Body of pancreas (tissue), 4 donors: ENCODE measurements at regions not wholly inside any gene's neighbourhood (a gene's known extent, or its start where the extent isn't known, plus 50 kb on each side); places are given as distances from the start of the nearest gene placed in this dataset.

ENCODE experiments used
- ATAC-seq: fragments of 150-250 bp; one replicate; pipeline ENCODE4 v1.9.1; 2016
- DNase-seq, 4 donors: peaks; one replicate each; pipeline ENCODE4 v3.0.0-alpha.2; 2019
- H3K27ac ChIP-seq, 4 donors: fragments of 200-600 bp; sonication (generic); 1 replicate in 3 of 4; 2 replicates in 1 of 4; pipeline versions ENCODE4 v1.5.1 to v1.6.1; 2016 to 2019; ENCODE audit warnings: mild to moderate bottlenecking in 1 of 4, mixed read lengths in 1 of 4, moderate library complexity in 1 of 4
- H3K27me3 ChIP-seq, 2 donors: fragments of 200-600 bp; sonication (generic); one replicate each; pipeline ENCODE4 v1.6.0; 2016; ENCODE audit warnings: mild to moderate bottlenecking in 1 of 2
- H3K36me3 ChIP-seq, 2 donors: fragments of 200-600 bp; sonication (generic); replicated peaks in 1 of 2; 2 replicates each; pipeline ENCODE4 v1.5.1; 2016; ENCODE audit warnings: low read depth in 2 of 2; ENCODE audit not compliant: insufficient read depth in 1 of 2
- H3K4me1 ChIP-seq: fragments of 200-600 bp; sonication (generic); one replicate; pipeline ENCODE4 v1.6.0; 2016
- H3K4me3 ChIP-seq, 2 donors: fragments of 200-600 bp; sonication (generic); 1 replicate in 1 of 2; 2 replicates in 1 of 2; pipeline ENCODE4 v1.5.1; 2016 to 2019
- H3K9me3 ChIP-seq, 3 donors: fragments of 200-600 bp; sonication (generic); 1 replicate in 2 of 3; 2 replicates in 1 of 3; pipeline ENCODE4 v1.5.1; 2016
- CTCF ChIP-seq, 7 experiments: fragments of 450-650 bp in 4 of 7; fragments of 200-600 bp in 3 of 7; sonication (generic) in 3 of 7; IDR thresholded peaks; one replicate each; pipeline ENCODE4 v1.5.1; 2016 to 2019; ENCODE audit warnings: antibody characterized with exemption in 7 of 7
- POLR2A ChIP-seq, 3 donors: fragments of 450-650 bp; IDR thresholded peaks; one replicate each; pipeline ENCODE4 v1.6.1; 2016; ENCODE audit warnings: antibody characterized with exemption in 3 of 3, mild to moderate bottlenecking in 2 of 3
- WGBS, 2 donors: methylation state at CpG; one replicate each; pipeline ENCODE4 v1.1.5; 2017; 5-methylcytosine and 5-hydroxymethylcytosine counted together
- intact Hi-C: fragments of 100-400 bp; cut with DNase I; formaldehyde crosslinking; loops from one replicate; pipeline ENCODE4 v1.15.1; 2023

GRCh38 chr9:1219284-1219683, 169.1 kb downstream of the DMRT2 start:
- ATAC-seq: no peak
- intact Hi-C loops: no loop called here
- Histone ChIP-seq H3K4me3 (no peak overlapping the region), H3K27ac (no peak overlapping the region), H3K36me3 (no peaks in the 10 kb centered on the region), H3K4me1 (no peaks in the 10 kb centered on the region), H3K9me3 (no peaks in the 10 kb centered on the region), H3K27me3 (no peaks in the 10 kb centered on the region)
- 74 to 86% methylated on average over 2 of the region's 2 CpGs for WGBS, 2 donors
- TF ChIP-seq POLR2A (IDR thresholded peaks at IDR 0.05) (no peak), CTCF (IDR thresholded peaks at IDR 0.05) (no peak)
- no peak for DNase-seq

GRCh38 chr9:1221298-1221697, 171.1 kb downstream of the DMRT2 start:
- no peaks in the 10 kb centered on the region for H3K4me1 ChIP-seq
- no peak overlapping the region for H3K27ac ChIP-seq
- ATAC-seq (no peak), DNase-seq (no peak)
- 79 to 82% methylated on average over 7 of the region's 7 CpGs for WGBS, 2 donors
- no peak overlapping the region for H3K4me3 ChIP-seq
- H3K27me3 ChIP-seq: no peaks in the 10 kb centered on the region
- no peaks in the 10 kb centered on the region for H3K9me3 ChIP-seq
- H3K36me3 ChIP-seq: no peaks in the 10 kb centered on the region
- intact Hi-C loops: no loop called here
- TF ChIP-seq POLR2A (IDR thresholded peaks at IDR 0.05) (no peak), CTCF (IDR thresholded peaks at IDR 0.05) (no peak)

- H3K27me3 ChIP-seq: no peaks in the 10 kb centered on the region
- 50 to 51% methylated on average over 3 of the region's 3 CpGs for WGBS, 2 donors
- no peak overlapping the region for H3K27ac ChIP-seq
- no peak for DNase-seq
- TF ChIP-seq POLR2A (IDR thresholded peaks at IDR 0.05): no peak
- no peak for TF ChIP-seq CTCF (IDR thresholded peaks at IDR 0.05)
- no peaks in the 10 kb centered on the region for H3K9me3 ChIP-seq
- no peak overlapping the region for H3K4me3 ChIP-seq
- H3K36me3 ChIP-seq: no peaks in the 10 kb centered on the region
- no peaks in the 10 kb centered on the region for H3K4me1 ChIP-seq
- intact Hi-C loops: no loop called here
- ATAC-seq: no peak
These were observed 172.4 kb downstream of the DMRT2 start for GRCh38 chr9:1222511-1222910.

- H3K27me3 ChIP-seq: no peaks in the 10 kb centered on the region
- TF ChIP-seq CTCF (IDR thresholded peaks at IDR 0.05) (no peak), POLR2A (IDR thresholded peaks at IDR 0.05) (no peak)
- H3K27ac ChIP-seq: peak overlapping the region; percentile 25 to 72 (median 67)
- DNase-seq: peak; percentile 76 to 88 (median 84)
- no peaks in the 10 kb centered on the region for H3K9me3 ChIP-seq
- peak; percentile 96 for ATAC-seq
- intact Hi-C loops: no loop called here
- no peak overlapping the region for H3K4me3 ChIP-seq
- peaks cover 14% of the 10 kb centered on the region for H3K4me1 ChIP-seq
- WGBS, 2 donors: 5 to 9% methylated on average over 11 of the region's 11 CpGs
- H3K36me3 ChIP-seq: no peaks in the 10 kb centered on the region
These were observed 182.1 kb downstream of the DMRT2 start for GRCh38 chr9:1231998-1232919.

GRCh38 chr9:1233568-1233967, 183.4 kb downstream of the DMRT2 start:
- intact Hi-C loops: no loop called here
- TF ChIP-seq POLR2A (IDR thresholded peaks at IDR 0.05) (no peak), CTCF (IDR thresholded peaks at IDR 0.05) (no peak)
- Histone ChIP-seq H3K27ac (no peak overlapping the region), H3K36me3 (no peaks in the 10 kb centered on the region), H3K4me1 (peaks cover 14% of the 10 kb centered on the region), H3K27me3 (no peaks in the 10 kb centered on the region), H3K9me3 (no peaks in the 10 kb centered on the region), H3K4me3 (no peak overlapping the region)
- ATAC-seq (no peak), DNase-seq (no peak)
- 66 to 69% methylated on average over 2 of the region's 2 CpGs for WGBS, 2 donors
